Endodermal cell (in vitro differentiated cells): ENCODE measurements at regions not wholly inside any gene's neighbourhood (a gene's known extent, or its start where the extent isn't known, plus 50 kb on each side); places are given as distances from the start of the nearest gene placed in this dataset.

Experiments
- DNase-seq: peaks from one replicate; pipeline ENCODE4 v3.0.0-alpha.2; 2017
- H3K27ac ChIP-seq: 2 replicates; pipeline ENCODE4 v1.5.1; 2013; ENCODE audit warnings: mild to moderate bottlenecking, low read depth, low read length, moderate library complexity
- H3K27me3 ChIP-seq: 2 replicates; pipeline ENCODE4 v1.6.1; 2013; ENCODE audit warnings: mild to moderate bottlenecking, low read length, moderate library complexity; ENCODE audit not compliant: insufficient read depth, control insufficient read depth, poor library complexity, severe bottlenecking
- H3K36me3 ChIP-seq: 2 replicates; pipeline ENCODE4 v1.7.0; 2013; ENCODE audit warnings: mild to moderate bottlenecking, low read length, moderate library complexity; ENCODE audit not compliant: control insufficient read depth, insufficient read depth
- H3K4me1 ChIP-seq: one replicate; pipeline ENCODE4 v1.7.0; 2013; ENCODE audit warnings: low read length; ENCODE audit not compliant: control insufficient read depth, insufficient read depth
- H3K4me3 ChIP-seq: 2 replicates; pipeline ENCODE4 v1.5.1; 2013; ENCODE audit warnings: mild to moderate bottlenecking, low read length, moderate library complexity
- H3K9ac ChIP-seq: 2 replicates; pipeline ENCODE4 v1.6.1; 2013; ENCODE audit warnings: mild to moderate bottlenecking, low read length, moderate library complexity; ENCODE audit not compliant: poor library complexity, severe bottlenecking; ENCODE audit errors: extremely low read depth
- H3K9me3 ChIP-seq: 2 replicates; pipeline ENCODE4 v1.6.1; 2013; ENCODE audit warnings: mild to moderate bottlenecking, low read length, moderate library complexity; ENCODE audit not compliant: control insufficient read depth
- H3K27ac Mint-ChIP-seq: 2 replicates; pipeline ENCODE4 v1.8.0; 2020; ENCODE audit warnings: mixed read lengths
- H3K27me3 Mint-ChIP-seq: 2 replicates; pipeline ENCODE4 v1.8.0; 2021; ENCODE audit warnings: mild to moderate bottlenecking, mixed read lengths; ENCODE audit not compliant: insufficient read depth
- H3K36me3 Mint-ChIP-seq: 2 replicates; pipeline ENCODE4 v1.8.0; 2020; ENCODE audit warnings: low read depth, mixed read lengths
- H3K4me1 Mint-ChIP-seq: 2 replicates; pipeline ENCODE4 v1.8.0; 2020; ENCODE audit warnings: mixed read lengths
- H3K4me3 Mint-ChIP-seq: 2 replicates; pipeline ENCODE4 v1.8.0; 2020; ENCODE audit warnings: mild to moderate bottlenecking, moderate library complexity, mixed read lengths
- H3K9me3 Mint-ChIP-seq: 2 replicates; pipeline ENCODE4 v1.8.0; 2020; ENCODE audit warnings: mild to moderate bottlenecking, mixed read lengths
- CTCF ChIP-seq: fragments of 200-600 bp; sonication (generic); conservative IDR thresholded peaks from 2 replicates; pipeline ENCODE4 v1.5.0; 2021; ENCODE audit warnings: antibody characterized with exemption, mild to moderate bottlenecking
- WGBS, 2 experiments: methylation state at CpG; one replicate each; pipeline versions ENCODE4 v1.1.5 to v1.1.7; 2013; ENCODE audit warnings: missing lambda C conversion rate in 2 of 2, mixed read lengths in 1 of 2; ENCODE audit not compliant: insufficient coverage in 1 of 2, insufficient read length in 1 of 2; 5-methylcytosine and 5-hydroxymethylcytosine counted together

GRCh38 chr10:63005246-63005645, 127.9 kb upstream of the NRBF2 start:
- Histone ChIP-seq H3K4me1 (no peaks in the 10 kb centered on the region), H3K9me3 (no peaks in the 10 kb centered on the region), H3K36me3 (no peaks in the 10 kb centered on the region), H3K27ac (no peak overlapping the region), H3K27me3 (no peaks in the 10 kb centered on the region), H3K4me3 (no peak overlapping the region), H3K9ac (no peak overlapping the region)
- WGBS, 2 experiments: 78% methylated on average over 3 of the region's 3 CpGs; no CpG with 5 or more reads in 1 of the 2 experiments
- H3K36me3 Mint-ChIP-seq: no peaks in the 10 kb centered on the region
- no peaks in the 10 kb centered on the region for H3K9me3 Mint-ChIP-seq
- no peak overlapping the region for H3K4me3 Mint-ChIP-seq
- no peaks in the 10 kb centered on the region for H3K27me3 Mint-ChIP-seq
- H3K27ac Mint-ChIP-seq: no peak overlapping the region
- DNase-seq: no peak
- TF ChIP-seq CTCF: no peak
- H3K4me1 Mint-ChIP-seq: peaks cover 2% of the 10 kb centered on the region

GRCh38 chr10:63003816-63004453, 129.2 kb upstream of the NRBF2 start:
- H3K36me3 ChIP-seq: no peaks in the 10 kb centered on the region
- H3K4me3 ChIP-seq: no peak overlapping the region
- WGBS, 2 experiments: 80% methylated on average over 5 of the region's 5 CpGs; no CpG with 5 or more reads in 1 of the 2 experiments
- Mint-ChIP-seq H3K27me3 (no peaks in the 10 kb centered on the region), H3K9me3 (no peaks in the 10 kb centered on the region), H3K27ac (no peak overlapping the region), H3K36me3 (no peaks in the 10 kb centered on the region), H3K4me3 (no peak overlapping the region), H3K4me1 (peaks cover 2% of the 10 kb centered on the region)
- no peak overlapping the region for H3K9ac ChIP-seq
- peak; percentile 47 for DNase-seq
- peak; percentile 66 for TF ChIP-seq CTCF
- H3K9me3 ChIP-seq: no peaks in the 10 kb centered on the region
- H3K27me3 ChIP-seq: no peaks in the 10 kb centered on the region
- no peak overlapping the region for H3K27ac ChIP-seq
- H3K4me1 ChIP-seq: no peaks in the 10 kb centered on the region

GRCh38 chr10:62996925-62997324, 136.2 kb upstream of the NRBF2 start:
- Histone ChIP-seq H3K27ac (peak overlapping the region; percentile 41), H3K4me1 (no peaks in the 10 kb centered on the region), H3K27me3 (no peaks in the 10 kb centered on the region), H3K36me3 (no peaks in the 10 kb centered on the region), H3K9ac (no peak overlapping the region), H3K9me3 (no peaks in the 10 kb centered on the region), H3K4me3 (no peak overlapping the region)
- 74 to 86% methylated on average over 3 of the region's 3 CpGs for WGBS, 2 experiments
- no peak for TF ChIP-seq CTCF
- Mint-ChIP-seq H3K4me1 (no peaks in the 10 kb centered on the region), H3K36me3 (no peaks in the 10 kb centered on the region), H3K27ac (no peak overlapping the region), H3K4me3 (no peak overlapping the region), H3K27me3 (no peaks in the 10 kb centered on the region), H3K9me3 (no peaks in the 10 kb centered on the region)
- no peak for DNase-seq
